SK-N-SH treated with all-trans-retinoic acid at 6 μM for 48 hours (cell line): ENCODE measurements at regions not wholly inside any gene's neighbourhood (a gene's known extent, or its start where the extent isn't known, plus 50 kb on each side); places are given as distances from the start of the nearest gene placed in this dataset.

Experiments used
- BACH2 ChIP-seq: fragments of 250-450 bp; sonication (Bioruptor Pico); IDR thresholded peaks from 2 replicates; pipeline ENCODE4 v1.9.0; 2021; ENCODE audit warnings: mild to moderate bottlenecking, borderline replicate concordance
- ZNF8 ChIP-seq: fragments of 450-650 bp; formaldehyde crosslinking; IDR thresholded peaks from 2 replicates; pipeline ENCODE4 v1.5.0; 2020; ENCODE audit warnings: mild to moderate bottlenecking, moderate library complexity

GRCh38 chr12:127600211-127600610, 666.8 kb upstream of the TMEM132C start:
- TF ChIP-seq BACH2 (CRISPR knock-in tag): no peak
- no peak for TF ChIP-seq ZNF8 (CRISPR knock-in tag)
